ENCODE measurements at regions not wholly inside any gene's neighbourhood (a gene's known extent, or its start where the extent isn't known, plus 50 kb on each side); places are given as distances from the start of the nearest gene placed in this dataset.

DNA sequence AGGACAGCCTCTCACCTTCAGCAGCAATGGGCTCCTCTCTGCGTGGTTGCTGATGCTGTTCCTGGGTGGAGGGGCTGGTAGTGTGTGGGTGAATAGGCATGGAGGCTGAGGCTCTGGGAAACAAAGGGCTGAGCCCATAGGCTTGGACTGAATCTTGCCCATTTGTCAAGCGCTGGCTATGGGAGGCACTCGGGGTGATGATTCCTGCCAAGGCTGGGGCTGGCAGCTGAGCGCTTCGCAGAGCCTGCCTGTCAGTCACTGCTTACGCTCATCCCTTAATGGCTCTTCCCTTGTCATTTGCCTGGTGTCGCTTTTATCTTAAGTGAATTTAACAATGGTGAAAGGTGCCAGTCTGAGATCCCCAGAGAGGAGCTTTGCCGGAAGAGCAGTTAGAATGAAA, 353.3 kb downstream of the PBX1 start:
- Histone ChIP-seq H2BK120ac (ENCODE audit: low read depth, low read length) (no peak overlapping the region), H3K4me1 (ENCODE audit: control insufficient read depth, insufficient read depth, low read depth, low read length) (no peaks in the 10 kb centered on the region), H2AK5ac (ENCODE audit: low read length, severe bottlenecking) (no peak overlapping the region), H3K23ac (ENCODE audit: low read length in 2 of 2) (no peak overlapping the region), H2AFZ (ENCODE audit: low read depth, low read length) (no peak overlapping the region), H4K91ac (ENCODE audit: low read length) (no peak overlapping the region), H3K4me2 (ENCODE audit: low read length, poor library complexity, severe bottlenecking) (no peak overlapping the region), H2BK12ac (ENCODE audit: low read length in 2 of 2) (no peak overlapping the region), H3K27me3 (ENCODE audit: control insufficient read depth in 1 of 2, insufficient read depth in 1 of 2, low read length in 2 of 2) (peaks cover 0 to 4% of the 10 kb centered on the region in 2 experiments), H3K9me3 (ENCODE audit: control insufficient read depth, low read length) (no peaks in the 10 kb centered on the region), H3K4me3 (ENCODE audit: insufficient read depth in 1 of 2, low read depth in 1 of 2, low read length in 2 of 2) (no peak overlapping the region), H3K9ac (ENCODE audit: low read length) (no peak overlapping the region), H2BK15ac (ENCODE audit: low read depth, poor library complexity, severe bottlenecking) (no peak overlapping the region), H3K4ac (ENCODE audit: low read depth in 1 of 2, low read length in 2 of 2) (no peak overlapping the region), H3K27ac (ENCODE audit: low read length, poor library complexity, severe bottlenecking) (no peak overlapping the region), H3K14ac (ENCODE audit: low read length in 2 of 2) (peak overlapping the region in 1 of 2 experiments; percentile 70), H4K8ac (ENCODE audit: low read length) (no peak overlapping the region), H2BK5ac (ENCODE audit: low read depth, low read length, poor library complexity, severe bottlenecking) (no peak overlapping the region), H3K36me3 (ENCODE audit: control insufficient read depth in 1 of 2, insufficient read depth in 2 of 2, low read depth in 1 of 2, low read length in 2 of 2) (no peaks in the 10 kb centered on the region), H3K18ac (ENCODE audit: low read depth in 1 of 2, low read length in 2 of 2) (no peak overlapping the region), H3K79me1 (replicated peaks; ENCODE audit: low read length, poor library complexity, severe bottlenecking) (no peaks in the 10 kb centered on the region)
- WGBS = 93% methylated on average over 8 of the region's 8 CpGs
- DNase-seq = no peak

DNA sequence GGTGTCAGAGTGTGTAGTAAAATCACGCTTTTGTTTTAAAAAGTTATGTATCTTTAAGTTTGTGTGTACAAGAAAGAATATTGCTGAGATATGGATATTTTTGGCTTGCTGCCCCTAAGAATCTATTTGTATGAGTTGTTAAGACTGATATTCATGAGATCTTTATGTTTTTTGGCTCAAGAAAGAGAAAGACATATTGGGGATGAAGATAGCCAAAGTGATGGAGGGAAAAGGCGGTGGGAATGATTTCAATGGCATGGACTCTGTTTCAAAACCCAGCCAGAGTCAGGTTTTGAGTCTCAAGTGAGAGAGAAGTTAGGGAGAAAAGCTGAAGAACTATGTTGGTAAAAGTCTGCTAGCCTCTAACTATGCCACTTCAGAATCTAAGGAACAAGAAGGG, 351.7 kb downstream of the PBX1 start:
- Histone ChIP-seq H4K91ac (ENCODE audit: low read length) (no peak overlapping the region), H3K27ac (ENCODE audit: low read length, poor library complexity, severe bottlenecking) (no peak overlapping the region), H3K4me1 (ENCODE audit: control insufficient read depth, insufficient read depth, low read depth, low read length) (no peaks in the 10 kb centered on the region), H2BK120ac (ENCODE audit: low read depth, low read length) (no peak overlapping the region), H3K18ac (ENCODE audit: low read depth in 1 of 2, low read length in 2 of 2) (no peak overlapping the region), H2AFZ (ENCODE audit: low read depth, low read length) (no peak overlapping the region), H4K8ac (ENCODE audit: low read length) (no peak overlapping the region), H3K4me3 (ENCODE audit: insufficient read depth in 1 of 2, low read depth in 1 of 2, low read length in 2 of 2) (no peak overlapping the region), H3K27me3 (ENCODE audit: control insufficient read depth in 1 of 2, insufficient read depth in 1 of 2, low read length in 2 of 2) (peaks cover 4 to 7% of the 10 kb centered on the region in 2 experiments), H2BK15ac (ENCODE audit: low read depth, poor library complexity, severe bottlenecking) (no peak overlapping the region), H3K9me3 (ENCODE audit: control insufficient read depth, low read length) (no peaks in the 10 kb centered on the region), H3K4ac (ENCODE audit: low read depth in 1 of 2, low read length in 2 of 2) (no peak overlapping the region), H2AK5ac (ENCODE audit: low read length, severe bottlenecking) (no peak overlapping the region), H3K9ac (ENCODE audit: low read length) (no peak overlapping the region), H3K14ac (ENCODE audit: low read length in 2 of 2) (no peak overlapping the region), H2BK12ac (ENCODE audit: low read length in 2 of 2) (no peak overlapping the region), H2BK5ac (ENCODE audit: low read depth, low read length, poor library complexity, severe bottlenecking) (no peak overlapping the region), H3K23ac (ENCODE audit: low read length in 2 of 2) (no peak overlapping the region), H3K36me3 (ENCODE audit: control insufficient read depth in 1 of 2, insufficient read depth in 2 of 2, low read depth in 1 of 2, low read length in 2 of 2) (no peaks in the 10 kb centered on the region), H3K79me1 (replicated peaks; ENCODE audit: low read length, poor library complexity, severe bottlenecking) (no peaks in the 10 kb centered on the region), H3K4me2 (ENCODE audit: low read length, poor library complexity, severe bottlenecking) (no peak overlapping the region)
- no peak for DNase-seq
- WGBS = 81% methylated on average over 2 of the region's 2 CpGs

DNA sequence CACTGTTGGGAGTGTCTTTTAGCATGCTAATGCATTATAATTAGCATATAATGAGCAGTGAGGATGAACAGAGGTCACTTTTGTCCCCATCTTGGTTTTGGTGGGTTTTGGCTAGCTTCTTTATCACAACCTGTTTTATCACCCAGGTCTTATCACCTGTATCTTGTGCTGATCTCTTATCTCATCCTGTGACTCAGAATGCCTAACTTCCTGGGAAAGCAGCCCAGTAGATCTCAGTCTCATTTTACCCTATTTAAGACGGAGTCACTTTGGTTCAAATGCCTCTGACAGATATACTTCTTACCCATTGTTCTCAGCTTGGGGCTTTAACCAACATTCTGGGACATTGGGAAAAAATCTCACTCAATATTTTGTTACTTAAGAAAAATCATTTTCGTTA, 348.7 kb downstream of the PBX1 start:
- Histone ChIP-seq H3K79me1 (replicated peaks; ENCODE audit: low read length, poor library complexity, severe bottlenecking) (no peaks in the 10 kb centered on the region), H3K4me3 (ENCODE audit: insufficient read depth in 1 of 2, low read depth in 1 of 2, low read length in 2 of 2) (no peak overlapping the region), H2BK5ac (ENCODE audit: low read depth, low read length, poor library complexity, severe bottlenecking) (no peak overlapping the region), H4K8ac (ENCODE audit: low read length) (no peak overlapping the region), H3K4ac (ENCODE audit: low read depth in 1 of 2, low read length in 2 of 2) (no peak overlapping the region), H3K36me3 (ENCODE audit: control insufficient read depth in 1 of 2, insufficient read depth in 2 of 2, low read depth in 1 of 2, low read length in 2 of 2) (no peaks in the 10 kb centered on the region), H4K91ac (ENCODE audit: low read length) (no peak overlapping the region), H3K27me3 (ENCODE audit: control insufficient read depth in 1 of 2, insufficient read depth in 1 of 2, low read length in 2 of 2) (peaks cover 0 to 7% of the 10 kb centered on the region in 2 experiments), H3K9me3 (ENCODE audit: control insufficient read depth, low read length) (no peaks in the 10 kb centered on the region), H2BK15ac (ENCODE audit: low read depth, poor library complexity, severe bottlenecking) (no peak overlapping the region), H3K4me1 (ENCODE audit: control insufficient read depth, insufficient read depth, low read depth, low read length) (no peaks in the 10 kb centered on the region), H3K23ac (ENCODE audit: low read length in 2 of 2) (no peak overlapping the region), H2BK12ac (ENCODE audit: low read length in 2 of 2) (no peak overlapping the region), H2BK120ac (ENCODE audit: low read depth, low read length) (no peak overlapping the region), H2AK5ac (ENCODE audit: low read length, severe bottlenecking) (no peak overlapping the region), H3K14ac (ENCODE audit: low read length in 2 of 2) (no peak overlapping the region), H3K4me2 (ENCODE audit: low read length, poor library complexity, severe bottlenecking) (no peak overlapping the region), H3K9ac (ENCODE audit: low read length) (no peak overlapping the region), H2AFZ (ENCODE audit: low read depth, low read length) (no peak overlapping the region), H3K27ac (ENCODE audit: low read length, poor library complexity, severe bottlenecking) (no peak overlapping the region), H3K18ac (ENCODE audit: low read depth in 1 of 2, low read length in 2 of 2) (no peak overlapping the region)
- DNase-seq = no peak
- 13% methylated on average over 1 of the region's 2 CpGs for WGBS

DNA sequence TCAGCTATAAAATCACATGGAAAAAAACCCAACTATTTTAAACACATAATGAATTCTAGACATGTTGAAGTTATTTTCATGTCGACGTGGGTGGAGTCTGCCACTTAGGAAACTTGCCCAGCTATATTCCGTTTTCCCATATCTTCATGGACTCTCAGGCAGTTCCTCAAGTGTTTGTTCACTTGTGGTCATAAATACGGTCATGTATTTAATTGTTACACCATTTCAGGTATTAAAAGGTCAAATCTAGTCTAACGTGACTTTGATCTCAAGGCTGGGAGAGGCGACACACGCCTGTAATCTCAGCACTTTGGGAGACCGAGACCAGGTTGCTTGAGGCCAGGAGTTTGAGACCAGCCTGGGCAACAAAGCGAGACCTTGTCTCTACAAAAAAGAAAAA, 346.9 kb downstream of the PBX1 start:
- no peak overlapping the region for H4K91ac ChIP-seq (ENCODE audit: low read length)
- peaks cover 0 to 7% of the 10 kb centered on the region in 2 experiments for H3K27me3 ChIP-seq (ENCODE audit: control insufficient read depth in 1 of 2, insufficient read depth in 1 of 2, low read length in 2 of 2)
- H3K18ac ChIP-seq (ENCODE audit: low read depth in 1 of 2, low read length in 2 of 2) = no peak overlapping the region
- 86% methylated on average over 9 of the region's 9 CpGs for WGBS
- no peak overlapping the region for H3K23ac ChIP-seq (ENCODE audit: low read length in 2 of 2)
- no peak for DNase-seq
- H3K4ac ChIP-seq (ENCODE audit: low read depth in 1 of 2, low read length in 2 of 2) = no peak overlapping the region
- no peak overlapping the region for H2AFZ ChIP-seq (ENCODE audit: low read depth, low read length)
- H3K9ac ChIP-seq (ENCODE audit: low read length) = no peak overlapping the region
- no peak overlapping the region for H2BK12ac ChIP-seq (ENCODE audit: low read length in 2 of 2)
- H3K4me3 ChIP-seq (ENCODE audit: insufficient read depth in 1 of 2, low read depth in 1 of 2, low read length in 2 of 2) = no peak overlapping the region
- H2BK15ac ChIP-seq (ENCODE audit: low read depth, poor library complexity, severe bottlenecking) = no peak overlapping the region
- H3K36me3 ChIP-seq (ENCODE audit: control insufficient read depth in 1 of 2, insufficient read depth in 2 of 2, low read depth in 1 of 2, low read length in 2 of 2) = no peaks in the 10 kb centered on the region
- no peak overlapping the region for H2BK120ac ChIP-seq (ENCODE audit: low read depth, low read length)
- H2BK5ac ChIP-seq (ENCODE audit: low read depth, low read length, poor library complexity, severe bottlenecking) = no peak overlapping the region
- no peak overlapping the region for H4K8ac ChIP-seq (ENCODE audit: low read length)
- no peaks in the 10 kb centered on the region for H3K9me3 ChIP-seq (ENCODE audit: control insufficient read depth, low read length)
- no peak overlapping the region for H3K4me2 ChIP-seq (ENCODE audit: low read length, poor library complexity, severe bottlenecking)
- H2AK5ac ChIP-seq (ENCODE audit: low read length, severe bottlenecking) = no peak overlapping the region
- H3K79me1 ChIP-seq (replicated peaks; ENCODE audit: low read length, poor library complexity, severe bottlenecking) = no peaks in the 10 kb centered on the region
- H3K14ac ChIP-seq (ENCODE audit: low read length in 2 of 2) = no peak overlapping the region
- H3K4me1 ChIP-seq (ENCODE audit: control insufficient read depth, insufficient read depth, low read depth, low read length) = no peaks in the 10 kb centered on the region
- no peak overlapping the region for H3K27ac ChIP-seq (ENCODE audit: low read length, poor library complexity, severe bottlenecking)
